NCI-H748 (cell line): ENCODE measurements at regions not wholly inside any gene's neighbourhood (a gene's known extent, or its start where the extent isn't known, plus 50 kb on each side); places are given as distances from the start of the nearest gene placed in this dataset.
"Not testable (repeated sequence)": the region's sequence is repeated elsewhere in the genome, so short reads cannot be mapped to it uniquely, and the experiment has no call there.

ENCODE experiments used
- DNase-seq: peaks from one replicate; lab custom pipeline; 2025; ENCODE audit not compliant: unreplicated experiment; lab: John Stamatoyannopoulos, UW

- DNase-seq: peak; percentile 92
Measured at GRCh38 chr17:30731210-30732132, 93.0 kb downstream of the CRLF3 start.

GRCh38 chr17:30730837-30731209 lies 93.7 kb downstream of the CRLF3 start:
- DNase-seq: not testable (repeated sequence)

- DNase-seq: not testable (repeated sequence)
Measured at GRCh38 chr17:30730171-30730836, 94.2 kb downstream of the CRLF3 start.

- DNase-seq: not testable (repeated sequence)
Measured at GRCh38 chr17:30729471-30730170, 94.9 kb downstream of the CRLF3 start.

GRCh38 chr17:30727517-30727916 lies 97.0 kb downstream of the CRLF3 start:
- not testable (repeated sequence) for DNase-seq

- not testable (repeated sequence) for DNase-seq
Measured at GRCh38 chr17:30726734-30727133, 97.8 kb downstream of the CRLF3 start.

- not testable (repeated sequence) for DNase-seq
Measured at GRCh38 chr17:30726310-30726709, 98.2 kb downstream of the CRLF3 start.

- not testable (repeated sequence) for DNase-seq
Measured at GRCh38 chr17:30724034-30724650, 100.3 kb downstream of the CRLF3 start.

- not testable (repeated sequence) for DNase-seq
Measured at GRCh38 chr17:30722114-30722780, 102.2 kb downstream of the CRLF3 start.

- not testable (repeated sequence) for DNase-seq
Measured at GRCh38 chr17:30720971-30721370, 103.5 kb downstream of the CRLF3 start.

GRCh38 chr17:30720013-30720471 lies 104.5 kb downstream of the CRLF3 start:
- no peak for DNase-seq

GRCh38 chr17:30719131-30719973 lies 105.1 kb downstream of the CRLF3 start:
- DNase-seq: peak; percentile 71

GRCh38 chr17:30718691-30719090 lies 105.8 kb downstream of the CRLF3 start:
- not testable (repeated sequence) for DNase-seq

GRCh38 chr17:30718099-30718447 lies 106.4 kb downstream of the CRLF3 start:
- not testable (repeated sequence) for DNase-seq

- no peak for DNase-seq
Measured at GRCh38 chr17:30717291-30718098, 107.0 kb downstream of the CRLF3 start.

GRCh38 chr17:30716461-30717290 lies 107.8 kb downstream of the CRLF3 start:
- DNase-seq: peak; percentile 21

GRCh38 chr17:30714825-30715622 lies 109.5 kb downstream of the CRLF3 start:
- DNase-seq: peak; percentile 60
